NCI-H526 treated with DMSO at 0.1 percent for 48 hours (cell line): ENCODE measurements at regions not wholly inside any gene's neighbourhood (a gene's known extent, or its start where the extent isn't known, plus 50 kb on each side); places are given as distances from the start of the nearest gene placed in this dataset.
"Not testable (repeated sequence)": the region's sequence is repeated elsewhere in the genome, so short reads cannot be mapped to it uniquely, and the experiment has no call there.

Source experiments
- DNase-seq: peaks from one replicate; lab custom pipeline; 2025; lab: John Stamatoyannopoulos, UW

- no peak for DNase-seq
Observed at GRCh38 chrX:14351611-14352303, 177.6 kb upstream of the GLRA2 start.

GRCh38 chrX:14347523-14347922 lies 181.8 kb upstream of the GLRA2 start:
- DNase-seq = no peak

GRCh38 chrX:14344172-14344940 lies 185.0 kb upstream of the GLRA2 start:
- no peak for DNase-seq

GRCh38 chrX:14309431-14309830 lies 219.9 kb upstream of the GLRA2 start:
- no peak for DNase-seq

- DNase-seq = not testable (repeated sequence)
Observed at GRCh38 chrX:14308976-14309375, 220.4 kb upstream of the GLRA2 start.

- DNase-seq = no peak
Observed at GRCh38 chrX:14303891-14304290, 225.4 kb upstream of the GLRA2 start.

- DNase-seq = not testable (repeated sequence)
Observed at GRCh38 chrX:14302561-14302960, 226.8 kb upstream of the GLRA2 start.

GRCh38 chrX:14300376-14300775 lies 229.0 kb upstream of the GLRA2 start:
- no peak for DNase-seq

- no peak for DNase-seq
Observed at GRCh38 chrX:14295426-14295825, 233.9 kb upstream of the GLRA2 start.

- no peak for DNase-seq
Observed at GRCh38 chrX:14291666-14292500, 237.5 kb upstream of the GLRA2 start.

- DNase-seq = no peak
Observed at GRCh38 chrX:14290335-14290734, 239.0 kb upstream of the GLRA2 start.

- no peak for DNase-seq
Observed at GRCh38 chrX:14274691-14275090, 245.0 kb upstream of the GEMIN8 start.

GRCh38 chrX:14267216-14267615 lies 237.5 kb upstream of the GEMIN8 start:
- no peak for DNase-seq

GRCh38 chrX:14266705-14267104 lies 237.0 kb upstream of the GEMIN8 start:
- DNase-seq = no peak

- DNase-seq = no peak
Observed at GRCh38 chrX:14243823-14244222, 214.1 kb upstream of the GEMIN8 start.

GRCh38 chrX:14235004-14235403 lies 205.3 kb upstream of the GEMIN8 start:
- no peak for DNase-seq

- DNase-seq = no peak
Observed at GRCh38 chrX:14232688-14233087, 203.0 kb upstream of the GEMIN8 start.

GRCh38 chrX:14228611-14229010 lies 198.9 kb upstream of the GEMIN8 start:
- no peak for DNase-seq

- DNase-seq = no peak
Observed at GRCh38 chrX:14220386-14220944, 190.8 kb upstream of the GEMIN8 start.

- DNase-seq = no peak
Observed at GRCh38 chrX:14209034-14209433, 179.3 kb upstream of the GEMIN8 start.

GRCh38 chrX:14194711-14195110 lies 165.0 kb upstream of the GEMIN8 start:
- no peak for DNase-seq

GRCh38 chrX:14193547-14193946 lies 163.9 kb upstream of the GEMIN8 start:
- no peak for DNase-seq
